ENCODE measurements at regions not wholly inside any gene's neighbourhood (a gene's known extent, or its start where the extent isn't known, plus 50 kb on each side); places are given as distances from the start of the nearest gene placed in this dataset.

DNA sequence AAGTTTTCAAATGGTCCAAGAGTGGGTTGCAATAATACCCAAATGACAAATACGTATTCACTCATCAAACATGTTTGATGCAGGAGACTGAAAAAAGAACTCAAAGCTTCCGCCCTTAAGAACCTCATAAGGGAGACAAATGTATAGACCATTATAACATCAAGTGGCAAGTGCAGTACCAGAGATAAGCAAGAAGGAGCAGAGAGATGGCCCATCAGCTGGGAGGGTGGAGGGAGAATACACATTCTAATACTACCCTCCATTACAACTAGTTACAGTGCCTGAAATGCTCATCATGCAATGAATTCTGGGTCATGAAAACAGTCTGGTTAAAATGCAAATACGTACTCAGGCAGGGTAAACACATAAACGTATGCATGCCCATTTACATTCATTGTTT lies 304.0 kb downstream of the SHQ1 start:
- no peak overlapping the region for H3K4ac ChIP-seq (ENCODE audit: low read depth, low read length)
- peaks cover 2 to 10% of the 10 kb centered on the region in 2 experiments; a peak in 3 of 5 replicates for H3K9me3 Mint-ChIP-seq
- H3K56ac ChIP-seq (ENCODE audit: insufficient read length, low read depth, low read length), result no peak overlapping the region
- H3K9ac ChIP-seq (ENCODE audit: extremely low read depth, insufficient read length, low read length), result no peak overlapping the region
- H2BK12ac ChIP-seq (ENCODE audit: insufficient read length, low read depth, low read length), result no peak overlapping the region
- H3K23ac ChIP-seq (ENCODE audit: insufficient read length, low read depth, low read length), result no peak overlapping the region
- no peak for DNase-seq
- no peak overlapping the region for H2BK20ac ChIP-seq (ENCODE audit: low read depth, low read length, poor library complexity, severe bottlenecking)
- peaks cover 14 to 15% of the 10 kb centered on the region in 2 experiments for H3K4me1 Mint-ChIP-seq
- H4K8ac ChIP-seq (replicated peaks; ENCODE audit: insufficient read length, low read depth, low read length), result no peak overlapping the region
- no CpG with 5 or more reads among the region's 4 CpGs for WGBS (ENCODE audit: extremely low coverage, insufficient read length, low lambda C conversion rate)
- no peak overlapping the region for H2AFZ ChIP-seq (ENCODE audit: low read length)
- no peaks in the 10 kb centered on the region for H3K23me2 ChIP-seq (ENCODE audit: insufficient read length, low read depth, low read length, poor library complexity, severe bottlenecking)
- no peak overlapping the region for H3K18ac ChIP-seq (ENCODE audit: insufficient read length, low read depth, low read length)
- H3K9me3 ChIP-seq (ENCODE audit: control insufficient read depth, low read depth, low read length), result no peaks in the 10 kb centered on the region
- H3K4me1 ChIP-seq (ENCODE audit: insufficient read depth, low read length), result no peaks in the 10 kb centered on the region
- H3K27me3 Mint-ChIP-seq (ENCODE audit: low read depth), result peaks cover under 1% of the 10 kb centered on the region
- H3K27ac Mint-ChIP-seq, result no peak overlapping the region
- peaks cover 0 to 3% (median 0%) of the 10 kb centered on the region in 3 experiments; a peak in 1 of 7 replicates for H3K36me3 Mint-ChIP-seq (ENCODE audit: insufficient read depth in 1 of 3, low read depth in 3 of 3)
- H3T11ph ChIP-seq (ENCODE audit: low read length), result no peak overlapping the region
- no peak overlapping the region for H3K27ac ChIP-seq (ENCODE audit: insufficient read length, low read depth, low read length)
- H2BK120ac ChIP-seq (ENCODE audit: low read depth, low read length, poor library complexity, severe bottlenecking), result no peak overlapping the region
- H2BK5ac ChIP-seq (ENCODE audit: insufficient read length, low read length), result no peak overlapping the region
- H4K91ac ChIP-seq (ENCODE audit: insufficient read length, low read depth, low read length), result no peak overlapping the region
- no peak overlapping the region for H2BK15ac ChIP-seq (ENCODE audit: low read depth, low read length)
- no peak overlapping the region for H3K4me3 Mint-ChIP-seq
- TF ChIP-seq, protein P1, sequence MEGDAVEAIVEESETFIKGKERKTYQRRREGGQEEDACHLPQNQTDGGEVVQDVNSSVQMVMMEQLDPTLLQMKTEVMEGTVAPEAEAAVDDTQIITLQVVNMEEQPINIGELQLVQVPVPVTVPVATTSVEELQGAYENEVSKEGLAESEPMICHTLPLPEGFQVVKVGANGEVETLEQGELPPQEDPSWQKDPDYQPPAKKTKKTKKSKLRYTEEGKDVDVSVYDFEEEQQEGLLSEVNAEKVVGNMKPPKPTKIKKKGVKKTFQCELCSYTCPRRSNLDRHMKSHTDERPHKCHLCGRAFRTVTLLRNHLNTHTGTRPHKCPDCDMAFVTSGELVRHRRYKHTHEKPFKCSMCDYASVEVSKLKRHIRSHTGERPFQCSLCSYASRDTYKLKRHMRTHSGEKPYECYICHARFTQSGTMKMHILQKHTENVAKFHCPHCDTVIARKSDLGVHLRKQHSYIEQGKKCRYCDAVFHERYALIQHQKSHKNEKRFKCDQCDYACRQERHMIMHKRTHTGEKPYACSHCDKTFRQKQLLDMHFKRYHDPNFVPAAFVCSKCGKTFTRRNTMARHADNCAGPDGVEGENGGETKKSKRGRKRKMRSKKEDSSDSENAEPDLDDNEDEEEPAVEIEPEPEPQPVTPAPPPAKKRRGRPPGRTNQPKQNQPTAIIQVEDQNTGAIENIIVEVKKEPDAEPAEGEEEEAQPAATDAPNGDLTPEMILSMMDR (conservative IDR thresholded peaks at IDR 0.05), result no peak
- H3K14ac ChIP-seq (ENCODE audit: insufficient read depth, low read length), result no peak overlapping the region
- H4K5ac ChIP-seq (ENCODE audit: insufficient read length, low read depth, low read length), result no peak overlapping the region
- no peak overlapping the region for H3K4me2 ChIP-seq (ENCODE audit: insufficient read depth, insufficient read length, low read length)
- H2AK5ac ChIP-seq (ENCODE audit: insufficient read length, low read length), result no peak overlapping the region
- H4K20me1 ChIP-seq (ENCODE audit: control insufficient read depth, insufficient read depth, insufficient read length), result no peaks in the 10 kb centered on the region
- H3K79me2 ChIP-seq (ENCODE audit: insufficient read depth, low read length), result no peaks in the 10 kb centered on the region
- H3K79me1 ChIP-seq (ENCODE audit: insufficient read depth, low read depth, low read length, poor library complexity, severe bottlenecking), result no peaks in the 10 kb centered on the region
- H3K27me3 ChIP-seq (ENCODE audit: insufficient read depth, low read length), result no peaks in the 10 kb centered on the region

All from H9 (cell line).